ENCODE measurements at regions not wholly inside any gene's neighbourhood (a gene's known extent, or its start where the extent isn't known, plus 50 kb on each side); places are given as distances from the start of the nearest gene placed in this dataset.

DNA sequence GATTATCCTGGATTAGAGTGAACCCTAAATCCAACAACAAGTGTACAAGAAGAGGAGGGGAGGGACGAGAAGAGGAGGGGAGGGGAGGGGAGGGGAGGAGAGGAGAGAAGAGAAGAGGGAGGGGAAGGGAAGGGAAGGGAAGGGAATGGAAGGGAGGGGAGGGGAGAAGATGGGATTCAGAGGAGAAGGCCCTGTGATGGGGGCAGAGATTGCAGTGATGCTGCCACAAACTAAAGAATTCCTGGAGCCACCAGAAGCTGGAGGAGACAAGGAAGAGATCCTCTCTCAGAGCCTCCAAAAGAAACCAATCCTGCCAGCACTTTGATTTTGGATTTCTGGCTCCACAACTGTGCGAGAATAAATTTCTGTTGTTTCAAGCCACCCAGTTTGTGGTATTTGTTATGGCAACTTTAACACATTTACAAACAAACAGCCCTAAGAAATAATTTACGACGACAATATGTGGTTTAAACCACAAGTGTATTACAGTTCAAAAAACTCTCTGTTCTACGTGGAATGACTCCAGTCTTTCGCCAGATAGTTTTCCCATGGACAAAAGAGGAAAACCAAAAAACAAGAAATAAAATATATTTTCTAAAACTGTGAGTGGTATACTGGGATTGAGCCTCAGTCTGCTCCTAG, 235.4 kb downstream of the HDGFL1 start:
- WGBS (ENCODE audit: extremely low coverage, insufficient read length, low lambda C conversion rate) = no CpG with 5 or more reads among the region's 6 CpGs
- no peak overlapping the region for H3K27ac Mint-ChIP-seq
- DNase-seq = no peak
- H3K14ac ChIP-seq (ENCODE audit: insufficient read depth, low read length) = no peak overlapping the region
- no peaks in the 10 kb centered on the region for H3K36me3 Mint-ChIP-seq (ENCODE audit: insufficient read depth in 1 of 3, low read depth in 3 of 3)
- H3K9ac ChIP-seq (ENCODE audit: extremely low read depth, insufficient read length, low read length) = no peak overlapping the region
- H4K5ac ChIP-seq (ENCODE audit: insufficient read length, low read depth, low read length) = no peak overlapping the region
- H3K27me3 Mint-ChIP-seq (ENCODE audit: low read depth) = no peaks in the 10 kb centered on the region
- no peak overlapping the region for H2BK12ac ChIP-seq (ENCODE audit: insufficient read length, low read depth, low read length)
- no peak overlapping the region for H3T11ph ChIP-seq (ENCODE audit: low read length)
- TF ChIP-seq, protein P1, sequence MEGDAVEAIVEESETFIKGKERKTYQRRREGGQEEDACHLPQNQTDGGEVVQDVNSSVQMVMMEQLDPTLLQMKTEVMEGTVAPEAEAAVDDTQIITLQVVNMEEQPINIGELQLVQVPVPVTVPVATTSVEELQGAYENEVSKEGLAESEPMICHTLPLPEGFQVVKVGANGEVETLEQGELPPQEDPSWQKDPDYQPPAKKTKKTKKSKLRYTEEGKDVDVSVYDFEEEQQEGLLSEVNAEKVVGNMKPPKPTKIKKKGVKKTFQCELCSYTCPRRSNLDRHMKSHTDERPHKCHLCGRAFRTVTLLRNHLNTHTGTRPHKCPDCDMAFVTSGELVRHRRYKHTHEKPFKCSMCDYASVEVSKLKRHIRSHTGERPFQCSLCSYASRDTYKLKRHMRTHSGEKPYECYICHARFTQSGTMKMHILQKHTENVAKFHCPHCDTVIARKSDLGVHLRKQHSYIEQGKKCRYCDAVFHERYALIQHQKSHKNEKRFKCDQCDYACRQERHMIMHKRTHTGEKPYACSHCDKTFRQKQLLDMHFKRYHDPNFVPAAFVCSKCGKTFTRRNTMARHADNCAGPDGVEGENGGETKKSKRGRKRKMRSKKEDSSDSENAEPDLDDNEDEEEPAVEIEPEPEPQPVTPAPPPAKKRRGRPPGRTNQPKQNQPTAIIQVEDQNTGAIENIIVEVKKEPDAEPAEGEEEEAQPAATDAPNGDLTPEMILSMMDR (conservative IDR thresholded peaks at IDR 0.05) = no peak
- no peak overlapping the region for H2BK15ac ChIP-seq (ENCODE audit: low read depth, low read length)
- no peaks in the 10 kb centered on the region for H3K9me3 ChIP-seq (ENCODE audit: control insufficient read depth, low read depth, low read length)
- no peaks in the 10 kb centered on the region for H3K79me1 ChIP-seq (ENCODE audit: insufficient read depth, low read depth, low read length, poor library complexity, severe bottlenecking)
- H3K79me2 ChIP-seq (ENCODE audit: insufficient read depth, low read length) = no peaks in the 10 kb centered on the region
- no peak overlapping the region for H3K27ac ChIP-seq (ENCODE audit: insufficient read length, low read depth, low read length)
- no peak overlapping the region for H3K56ac ChIP-seq (ENCODE audit: insufficient read length, low read depth, low read length)
- peaks cover 6% of the 10 kb centered on the region for H3K4me1 ChIP-seq (ENCODE audit: insufficient read depth, low read length)
- H3K23me2 ChIP-seq (ENCODE audit: insufficient read length, low read depth, low read length, poor library complexity, severe bottlenecking) = no peaks in the 10 kb centered on the region
- no peaks in the 10 kb centered on the region for H4K20me1 ChIP-seq (ENCODE audit: control insufficient read depth, insufficient read depth, insufficient read length)
- no peak overlapping the region for H2AK5ac ChIP-seq (ENCODE audit: insufficient read length, low read length)
- H4K91ac ChIP-seq (ENCODE audit: insufficient read length, low read depth, low read length) = no peak overlapping the region
- H3K4ac ChIP-seq (ENCODE audit: low read depth, low read length) = no peak overlapping the region
- H4K8ac ChIP-seq (replicated peaks; ENCODE audit: insufficient read length, low read depth, low read length) = no peak overlapping the region
- H3K4me3 Mint-ChIP-seq = no peak overlapping the region
- H2BK20ac ChIP-seq (ENCODE audit: low read depth, low read length, poor library complexity, severe bottlenecking) = no peak overlapping the region
- no peaks in the 10 kb centered on the region for H3K9me3 Mint-ChIP-seq
- H2BK5ac ChIP-seq (ENCODE audit: insufficient read length, low read length) = no peak overlapping the region
- H2BK120ac ChIP-seq (ENCODE audit: low read depth, low read length, poor library complexity, severe bottlenecking) = no peak overlapping the region
- no peaks in the 10 kb centered on the region for H3K27me3 ChIP-seq (ENCODE audit: insufficient read depth, low read length)
- H3K23ac ChIP-seq (ENCODE audit: insufficient read length, low read depth, low read length) = no peak overlapping the region
- no peak overlapping the region for H3K4me2 ChIP-seq (ENCODE audit: insufficient read depth, insufficient read length, low read length)
- peaks cover 24% of the 10 kb centered on the region in 2 experiments for H3K4me1 Mint-ChIP-seq
- no peak overlapping the region for H3K18ac ChIP-seq (ENCODE audit: insufficient read length, low read depth, low read length)
- H2AFZ ChIP-seq (ENCODE audit: low read length) = no peak overlapping the region
